IPS-18a (cell line): ENCODE measurements at regions not wholly inside any gene's neighbourhood (a gene's known extent, or its start where the extent isn't known, plus 50 kb on each side); places are given as distances from the start of the nearest gene placed in this dataset.

ENCODE experiments used
- H3K27ac ChIP-seq: one replicate; pipeline ENCODE4 v1.5.1; 2013; ENCODE audit warnings: low read length
- H3K27me3 ChIP-seq: one replicate; pipeline ENCODE4 v1.6.1; 2013; ENCODE audit warnings: mild to moderate bottlenecking, low read length; ENCODE audit not compliant: control insufficient read depth, insufficient read depth
- H3K36me3 ChIP-seq: one replicate; pipeline ENCODE4 v1.6.1; 2013; ENCODE audit warnings: low read depth, low read length; ENCODE audit not compliant: control insufficient read depth
- H3K4me1 ChIP-seq: one replicate; pipeline ENCODE4 v1.6.1; 2013; ENCODE audit warnings: low read depth, low read length; ENCODE audit not compliant: control insufficient read depth
- H3K4me3 ChIP-seq: one replicate; pipeline ENCODE4 v1.5.1; 2013; ENCODE audit warnings: low read length
- H3K9ac ChIP-seq: one replicate; pipeline ENCODE4 v1.6.1; 2013; ENCODE audit warnings: mild to moderate bottlenecking, low read length, moderate library complexity
- H3K9me3 ChIP-seq: one replicate; pipeline ENCODE4 v1.6.1; 2013; ENCODE audit warnings: low read depth, low read length; ENCODE audit not compliant: control insufficient read depth

GRCh38 chr6:164294047-164294784 lies 879.7 kb downstream of the QKI start:
- H3K4me3 ChIP-seq = no peak overlapping the region
- no peaks in the 10 kb centered on the region for H3K36me3 ChIP-seq
- no peaks in the 10 kb centered on the region for H3K9me3 ChIP-seq
- H3K27me3 ChIP-seq = no peaks in the 10 kb centered on the region
- H3K27ac ChIP-seq = no peak overlapping the region
- no peak overlapping the region for H3K9ac ChIP-seq
- H3K4me1 ChIP-seq = no peaks in the 10 kb centered on the region

GRCh38 chr6:164291224-164291623 lies 876.7 kb downstream of the QKI start:
- no peak overlapping the region for H3K9ac ChIP-seq
- H3K27ac ChIP-seq = no peak overlapping the region
- H3K9me3 ChIP-seq = no peaks in the 10 kb centered on the region
- H3K4me1 ChIP-seq = no peaks in the 10 kb centered on the region
- no peak overlapping the region for H3K4me3 ChIP-seq
- no peaks in the 10 kb centered on the region for H3K27me3 ChIP-seq
- no peaks in the 10 kb centered on the region for H3K36me3 ChIP-seq

GRCh38 chr6:164290101-164290500 lies 875.6 kb downstream of the QKI start:
- H3K36me3 ChIP-seq = no peaks in the 10 kb centered on the region
- no peaks in the 10 kb centered on the region for H3K4me1 ChIP-seq
- no peak overlapping the region for H3K27ac ChIP-seq
- no peak overlapping the region for H3K9ac ChIP-seq
- no peaks in the 10 kb centered on the region for H3K27me3 ChIP-seq
- H3K4me3 ChIP-seq = no peak overlapping the region
- H3K9me3 ChIP-seq = no peaks in the 10 kb centered on the region

GRCh38 chr6:164286011-164286410 lies 871.5 kb downstream of the QKI start:
- no peak overlapping the region for H3K9ac ChIP-seq
- no peaks in the 10 kb centered on the region for H3K27me3 ChIP-seq
- H3K27ac ChIP-seq = no peak overlapping the region
- no peak overlapping the region for H3K4me3 ChIP-seq
- no peaks in the 10 kb centered on the region for H3K36me3 ChIP-seq
- no peaks in the 10 kb centered on the region for H3K9me3 ChIP-seq
- H3K4me1 ChIP-seq = no peaks in the 10 kb centered on the region

- Histone ChIP-seq H3K4me1 (no peaks in the 10 kb centered on the region), H3K36me3 (no peaks in the 10 kb centered on the region), H3K27me3 (no peaks in the 10 kb centered on the region), H3K27ac (no peak overlapping the region), H3K9me3 (peaks cover under 1% of the 10 kb centered on the region), H3K9ac (no peak overlapping the region), H3K4me3 (no peak overlapping the region)
These were observed 869.1 kb downstream of the QKI start for GRCh38 chr6:164283574-164283973.

- H3K27me3 ChIP-seq = no peaks in the 10 kb centered on the region
- H3K27ac ChIP-seq = no peak overlapping the region
- no peaks in the 10 kb centered on the region for H3K4me1 ChIP-seq
- H3K36me3 ChIP-seq = no peaks in the 10 kb centered on the region
- no peak overlapping the region for H3K4me3 ChIP-seq
- H3K9me3 ChIP-seq = peaks cover 5% of the 10 kb centered on the region
- no peak overlapping the region for H3K9ac ChIP-seq
These were observed 861.7 kb downstream of the QKI start for GRCh38 chr6:164276211-164276610.

- Histone ChIP-seq H3K27ac (no peak overlapping the region), H3K36me3 (no peaks in the 10 kb centered on the region), H3K9me3 (peaks cover 5% of the 10 kb centered on the region), H3K27me3 (no peaks in the 10 kb centered on the region), H3K4me3 (no peak overlapping the region), H3K4me1 (no peaks in the 10 kb centered on the region), H3K9ac (no peak overlapping the region)
These were observed 861.3 kb downstream of the QKI start for GRCh38 chr6:164275773-164276172.

- Histone ChIP-seq H3K9me3 (peaks cover 5% of the 10 kb centered on the region), H3K4me3 (no peak overlapping the region), H3K27ac (no peak overlapping the region), H3K9ac (no peak overlapping the region), H3K27me3 (no peaks in the 10 kb centered on the region), H3K36me3 (no peaks in the 10 kb centered on the region), H3K4me1 (no peaks in the 10 kb centered on the region)
These were observed 860.0 kb downstream of the QKI start for GRCh38 chr6:164274493-164274892.

- H3K4me3 ChIP-seq = no peak overlapping the region
- H3K27me3 ChIP-seq = no peaks in the 10 kb centered on the region
- no peaks in the 10 kb centered on the region for H3K36me3 ChIP-seq
- H3K27ac ChIP-seq = no peak overlapping the region
- H3K9me3 ChIP-seq = peaks cover 3% of the 10 kb centered on the region
- no peaks in the 10 kb centered on the region for H3K4me1 ChIP-seq
- H3K9ac ChIP-seq = no peak overlapping the region
These were observed 859.0 kb downstream of the QKI start for GRCh38 chr6:164273491-164273890.

GRCh38 chr6:164266851-164267250 lies 852.3 kb downstream of the QKI start:
- no peaks in the 10 kb centered on the region for H3K4me1 ChIP-seq
- H3K36me3 ChIP-seq = no peaks in the 10 kb centered on the region
- H3K9me3 ChIP-seq = no peaks in the 10 kb centered on the region
- no peak overlapping the region for H3K27ac ChIP-seq
- H3K4me3 ChIP-seq = no peak overlapping the region
- H3K27me3 ChIP-seq = no peaks in the 10 kb centered on the region
- H3K9ac ChIP-seq = no peak overlapping the region

- no peak overlapping the region for H3K9ac ChIP-seq
- H3K27me3 ChIP-seq = no peaks in the 10 kb centered on the region
- H3K27ac ChIP-seq = no peak overlapping the region
- H3K4me3 ChIP-seq = no peak overlapping the region
- no peaks in the 10 kb centered on the region for H3K36me3 ChIP-seq
- H3K4me1 ChIP-seq = no peaks in the 10 kb centered on the region
- no peaks in the 10 kb centered on the region for H3K9me3 ChIP-seq
These were observed 847.8 kb downstream of the QKI start for GRCh38 chr6:164262348-164262747.

- H3K27me3 ChIP-seq = no peaks in the 10 kb centered on the region
- H3K9me3 ChIP-seq = no peaks in the 10 kb centered on the region
- no peaks in the 10 kb centered on the region for H3K36me3 ChIP-seq
- H3K4me1 ChIP-seq = no peaks in the 10 kb centered on the region
- H3K4me3 ChIP-seq = no peak overlapping the region
- H3K9ac ChIP-seq = no peak overlapping the region
- H3K27ac ChIP-seq = no peak overlapping the region
These were observed 843.9 kb downstream of the QKI start for GRCh38 chr6:164258421-164258820.
